Body of pancreas (tissue), 4 donors: ENCODE measurements at regions not wholly inside any gene's neighbourhood (a gene's known extent, or its start where the extent isn't known, plus 50 kb on each side); places are given as distances from the start of the nearest gene placed in this dataset.

Source experiments
- POLR2A ChIP-seq, 3 donors: fragments of 450-650 bp; IDR thresholded peaks; one replicate each; pipeline ENCODE4 v1.6.1; 2016; ENCODE audit warnings: antibody characterized with exemption in 3 of 3, mild to moderate bottlenecking in 2 of 3
- TF ChIP-seq, protein P1 (sequence below), 7 experiments: fragments of 450-650 bp in 4 of 7; fragments of 200-600 bp in 3 of 7; sonication (generic) in 3 of 7; IDR thresholded peaks; one replicate each; pipeline ENCODE4 v1.5.1; 2016 to 2019; ENCODE audit warnings: antibody characterized with exemption in 7 of 7

DNA sequence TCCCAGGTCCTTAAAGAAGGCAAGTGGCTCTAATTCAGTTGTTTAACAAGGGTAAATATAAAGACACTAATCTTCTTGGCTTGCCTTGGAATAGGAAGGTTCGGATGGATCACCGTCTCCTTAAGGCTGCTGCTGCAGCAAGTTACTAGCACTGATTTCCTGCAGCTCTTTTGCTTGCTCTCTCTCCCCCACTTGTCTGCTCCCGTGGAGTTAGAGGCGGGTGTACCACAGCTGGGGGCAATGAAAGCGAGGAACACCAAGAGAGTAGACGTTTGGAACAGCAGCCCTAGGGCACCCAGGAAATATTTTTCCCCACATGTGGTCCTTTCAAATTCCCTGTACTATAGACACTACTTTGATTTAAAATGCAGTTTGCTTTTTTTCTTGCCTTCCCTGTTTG is 202.2 kb downstream of the SH2D1A start:
- TF ChIP-seq, protein P1, sequence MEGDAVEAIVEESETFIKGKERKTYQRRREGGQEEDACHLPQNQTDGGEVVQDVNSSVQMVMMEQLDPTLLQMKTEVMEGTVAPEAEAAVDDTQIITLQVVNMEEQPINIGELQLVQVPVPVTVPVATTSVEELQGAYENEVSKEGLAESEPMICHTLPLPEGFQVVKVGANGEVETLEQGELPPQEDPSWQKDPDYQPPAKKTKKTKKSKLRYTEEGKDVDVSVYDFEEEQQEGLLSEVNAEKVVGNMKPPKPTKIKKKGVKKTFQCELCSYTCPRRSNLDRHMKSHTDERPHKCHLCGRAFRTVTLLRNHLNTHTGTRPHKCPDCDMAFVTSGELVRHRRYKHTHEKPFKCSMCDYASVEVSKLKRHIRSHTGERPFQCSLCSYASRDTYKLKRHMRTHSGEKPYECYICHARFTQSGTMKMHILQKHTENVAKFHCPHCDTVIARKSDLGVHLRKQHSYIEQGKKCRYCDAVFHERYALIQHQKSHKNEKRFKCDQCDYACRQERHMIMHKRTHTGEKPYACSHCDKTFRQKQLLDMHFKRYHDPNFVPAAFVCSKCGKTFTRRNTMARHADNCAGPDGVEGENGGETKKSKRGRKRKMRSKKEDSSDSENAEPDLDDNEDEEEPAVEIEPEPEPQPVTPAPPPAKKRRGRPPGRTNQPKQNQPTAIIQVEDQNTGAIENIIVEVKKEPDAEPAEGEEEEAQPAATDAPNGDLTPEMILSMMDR (IDR thresholded peaks at IDR 0.05): no peak
- TF ChIP-seq POLR2A (IDR thresholded peaks at IDR 0.05): no peak
